ENCODE measurements at regions not wholly inside any gene's neighbourhood (a gene's known extent, or its start where the extent isn't known, plus 50 kb on each side); places are given as distances from the start of the nearest gene placed in this dataset.

DNA sequence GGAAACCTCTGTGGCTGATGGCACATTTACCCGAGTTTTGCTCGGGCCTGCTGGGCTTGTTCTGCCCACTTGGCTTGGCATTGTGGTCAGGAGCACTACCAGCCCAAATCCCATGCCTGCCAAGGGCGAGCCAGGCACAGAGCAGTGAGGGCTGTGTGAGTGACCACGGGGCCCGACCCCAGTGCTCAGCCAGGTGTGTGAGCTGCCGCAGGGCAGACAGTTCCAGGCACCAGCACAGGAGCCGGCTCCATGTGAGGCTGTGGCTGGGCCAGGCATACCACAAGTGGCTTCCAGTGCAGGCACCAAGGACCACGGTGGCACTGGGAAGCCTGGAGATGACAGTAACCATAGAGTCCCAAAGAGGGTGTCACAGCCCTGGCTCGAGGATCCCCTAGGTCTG, 1225.5 kb upstream of the GJE1 start:
- ChIA-PET POLR2A (ENCODE audit: unreplicated experiment) (no interaction called here), CTCF (no interaction called here)
- no peaks in the 10 kb centered on the region for H3K9me3 ChIP-seq (ENCODE audit: insufficient read depth, low read depth)
- TF ChIP-seq CTCF (conservative IDR thresholded peaks at IDR 0.05), result no peak
- TF ChIP-seq EZH2 (IDR thresholded peaks at IDR 0.05; ENCODE audit: low read depth), result no peak
- no peaks in the 10 kb centered on the region for H3K36me3 ChIP-seq (ENCODE audit: low read depth)
- H3F3A ChIP-seq (ENCODE audit: insufficient read depth, low read depth), result no peaks in the 10 kb centered on the region
- no peak overlapping the region for H2AFZ ChIP-seq
- no peaks in the 10 kb centered on the region for H3K4me1 ChIP-seq (replicated peaks; ENCODE audit: insufficient read depth)
- H3K4me2 ChIP-seq, result no peak overlapping the region
- H3K4me3 ChIP-seq, result no peak overlapping the region
- BruUV-seq (replicated peaks), result no TSS peak
- H3K27me3 ChIP-seq (ENCODE audit: insufficient read depth, low read depth), result no peaks in the 10 kb centered on the region
- intact Hi-C loops (cut with micrococcal nuclease; ENCODE audit: unreplicated experiment), result no loop called here
- no peak for DNase-seq
- H4K20me1 ChIP-seq (ENCODE audit: insufficient read depth), result no peaks in the 10 kb centered on the region
- no peaks in the 10 kb centered on the region for H3K9me2 ChIP-seq (ENCODE audit: insufficient read depth)
- H3K27ac ChIP-seq, result no peak overlapping the region
- no peaks in the 10 kb centered on the region for H3K79me2 ChIP-seq (ENCODE audit: low read depth)

- H3K79me2 ChIP-seq (ENCODE audit: low read depth), result no peaks in the 10 kb centered on the region
- DNase-seq, result no peak
- POLR2A ChIA-PET (ENCODE audit: unreplicated experiment), result no interaction called here
- CTCF ChIA-PET, result no interaction called here
- H2AFZ ChIP-seq, result no peak overlapping the region
- H3F3A ChIP-seq (ENCODE audit: insufficient read depth, low read depth), result no peaks in the 10 kb centered on the region
- no peak overlapping the region for H3K4me2 ChIP-seq
- no peak for TF ChIP-seq CTCF (conservative IDR thresholded peaks at IDR 0.05)
- TF ChIP-seq EZH2 (IDR thresholded peaks at IDR 0.05; ENCODE audit: low read depth), result no peak
- intact Hi-C loops (cut with micrococcal nuclease; ENCODE audit: unreplicated experiment), result no loop called here
- no peaks in the 10 kb centered on the region for H3K4me1 ChIP-seq (replicated peaks; ENCODE audit: insufficient read depth)
- no peaks in the 10 kb centered on the region for H3K36me3 ChIP-seq (ENCODE audit: low read depth)
- no peak overlapping the region for H3K27ac ChIP-seq
- H3K9me3 ChIP-seq (ENCODE audit: insufficient read depth, low read depth), result no peaks in the 10 kb centered on the region
- no peaks in the 10 kb centered on the region for H3K27me3 ChIP-seq (ENCODE audit: insufficient read depth, low read depth)
- no peaks in the 10 kb centered on the region for H4K20me1 ChIP-seq (ENCODE audit: insufficient read depth)
- no TSS peak for BruUV-seq (replicated peaks)
- no peak overlapping the region for H3K4me3 ChIP-seq
- no peaks in the 10 kb centered on the region for H3K9me2 ChIP-seq (ENCODE audit: insufficient read depth)
Measured at GRCh38 chr6:140905724-140906123, 1227.0 kb upstream of the GJE1 start.

DNA sequence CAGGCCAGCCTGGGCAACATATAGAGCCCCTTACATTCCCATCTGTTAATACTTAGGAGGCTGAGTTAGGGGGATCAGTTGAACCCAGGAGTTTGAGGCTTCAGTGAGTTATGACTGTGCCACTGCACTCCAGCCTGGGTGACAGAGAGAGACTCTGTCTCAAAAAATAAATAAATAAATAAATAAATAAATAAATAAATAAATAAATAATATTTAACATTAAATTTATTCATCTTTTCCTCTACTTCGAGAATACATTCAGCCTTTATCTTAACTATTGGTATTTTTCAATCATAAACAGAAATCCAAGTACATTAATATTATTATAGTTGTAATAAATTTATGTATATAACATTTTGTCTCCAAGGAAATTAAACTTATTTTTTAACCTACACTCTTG, 1227.7 kb upstream of the GJE1 start:
- Histone ChIP-seq H3K4me3 (no peak overlapping the region), H3K79me2 (ENCODE audit: low read depth) (no peaks in the 10 kb centered on the region), H3K4me2 (no peak overlapping the region), H3K9me2 (ENCODE audit: insufficient read depth) (no peaks in the 10 kb centered on the region), H3K27me3 (ENCODE audit: insufficient read depth, low read depth) (no peaks in the 10 kb centered on the region), H4K20me1 (ENCODE audit: insufficient read depth) (no peaks in the 10 kb centered on the region), H3K9me3 (ENCODE audit: insufficient read depth, low read depth) (no peaks in the 10 kb centered on the region), H3K4me1 (replicated peaks; ENCODE audit: insufficient read depth) (no peaks in the 10 kb centered on the region), H3F3A (ENCODE audit: insufficient read depth, low read depth) (no peaks in the 10 kb centered on the region), H3K36me3 (ENCODE audit: low read depth) (no peaks in the 10 kb centered on the region), H2AFZ (no peak overlapping the region), H3K27ac (no peak overlapping the region)
- no TSS peak for BruUV-seq (replicated peaks)
- DNase-seq, result no peak
- intact Hi-C loops (cut with micrococcal nuclease; ENCODE audit: unreplicated experiment), result no loop called here
- POLR2A ChIA-PET (ENCODE audit: unreplicated experiment), result no interaction called here
- CTCF ChIA-PET, result no interaction called here
- TF ChIP-seq CTCF (conservative IDR thresholded peaks at IDR 0.05) (no peak), EZH2 (IDR thresholded peaks at IDR 0.05; ENCODE audit: low read depth) (no peak)

Data from PC-9 (cell line).